H9 (cell line): ENCODE measurements at regions not wholly inside any gene's neighbourhood (a gene's known extent, or its start where the extent isn't known, plus 50 kb on each side); places are given as distances from the start of the nearest gene placed in this dataset.
A peak's percentile ranks its signal among the peaks of the same experiment; 100 is the strongest.

Source experiments
- DNase-seq: peaks from one replicate; pipeline ENCODE4 v3.0.0-alpha.2; 2017
- H2AFZ ChIP-seq: one replicate; pipeline ENCODE4 v1.6.1; 2013; ENCODE audit warnings: mild to moderate bottlenecking, low read length, control low read depth, moderate library complexity
- H2AK5ac ChIP-seq: 2 replicates; pipeline ENCODE4 v1.6.1; 2013; ENCODE audit warnings: low read length, control low read depth, mixed read lengths; ENCODE audit not compliant: insufficient read length
- H2BK120ac ChIP-seq: one replicate; pipeline ENCODE4 v1.6.1; 2013; ENCODE audit warnings: low read depth, mild to moderate bottlenecking, low read length, control low read depth, inconsistent platforms; ENCODE audit not compliant: poor library complexity, severe bottlenecking
- H2BK12ac ChIP-seq: 2 replicates; pipeline ENCODE4 v1.6.1; 2013; ENCODE audit warnings: low read length, control low read depth, mixed read lengths, low read depth; ENCODE audit not compliant: insufficient read length
- H2BK15ac ChIP-seq: 2 replicates; pipeline ENCODE4 v1.6.1; 2013; ENCODE audit warnings: low read depth, low read length, control low read depth
- H2BK20ac ChIP-seq: one replicate; pipeline ENCODE4 v1.6.1; 2013; ENCODE audit warnings: low read depth, mild to moderate bottlenecking, low read length, control low read depth, inconsistent platforms; ENCODE audit not compliant: poor library complexity, severe bottlenecking
- H2BK5ac ChIP-seq: 2 replicates; pipeline ENCODE4 v1.6.1; 2013; ENCODE audit warnings: low read length, control low read depth, mixed read lengths; ENCODE audit not compliant: insufficient read length
- H3K14ac ChIP-seq: 2 replicates; pipeline ENCODE4 v1.6.1; 2013; ENCODE audit warnings: low read length, control low read depth; ENCODE audit not compliant: insufficient read depth
- H3K18ac ChIP-seq: 2 replicates; pipeline ENCODE4 v1.6.1; 2013; ENCODE audit warnings: low read depth, mild to moderate bottlenecking, mixed read lengths, low read length, control low read depth; ENCODE audit not compliant: insufficient read length
- H3K23ac ChIP-seq: 2 replicates; pipeline ENCODE4 v1.6.1; 2013; ENCODE audit warnings: low read length, control low read depth, mixed read lengths, low read depth; ENCODE audit not compliant: insufficient read length
- H3K23me2 ChIP-seq: 2 replicates; pipeline ENCODE4 v1.6.1; 2013; ENCODE audit warnings: low read depth, mild to moderate bottlenecking, mixed read lengths, low read length, control low read depth; ENCODE audit not compliant: insufficient read length, poor library complexity, severe bottlenecking
- H3K27ac ChIP-seq: 2 replicates; pipeline ENCODE4 v1.5.1; 2013; ENCODE audit warnings: low read length, control low read depth, mixed read lengths, low read depth; ENCODE audit not compliant: insufficient read length
- H3K27me3 ChIP-seq: 2 replicates; pipeline ENCODE4 v1.6.1; 2013; ENCODE audit warnings: low read length, control low read depth, inconsistent platforms; ENCODE audit not compliant: insufficient read depth
- H3K4ac ChIP-seq: 2 replicates; pipeline ENCODE4 v1.6.1; 2013; ENCODE audit warnings: low read depth, mild to moderate bottlenecking, control low read depth, inconsistent platforms, low read length, moderate library complexity
- H3K4me1 ChIP-seq: 2 replicates; pipeline ENCODE4 v1.6.1; 2013; ENCODE audit warnings: low read length, control low read depth, inconsistent platforms; ENCODE audit not compliant: insufficient read depth
- H3K4me2 ChIP-seq: 2 replicates; pipeline ENCODE4 v1.6.1; 2013; ENCODE audit warnings: low read length, control low read depth, mixed read lengths; ENCODE audit not compliant: insufficient read length, insufficient read depth
- H3K56ac ChIP-seq: 2 replicates; pipeline ENCODE4 v1.6.1; 2013; ENCODE audit warnings: low read depth, mild to moderate bottlenecking, mixed read lengths, low read length, control low read depth; ENCODE audit not compliant: insufficient read length
- H3K79me1 ChIP-seq: 2 replicates; pipeline ENCODE4 v1.6.1; 2013; ENCODE audit warnings: low read depth, mild to moderate bottlenecking, moderate library complexity, low read length, control low read depth, inconsistent platforms; ENCODE audit not compliant: insufficient read depth, poor library complexity, severe bottlenecking
- H3K79me2 ChIP-seq: 2 replicates; pipeline ENCODE4 v1.6.1; 2013; ENCODE audit warnings: low read length, control low read depth, inconsistent platforms; ENCODE audit not compliant: insufficient read depth
- H3K9ac ChIP-seq: 2 replicates; pipeline ENCODE4 v1.6.1; 2013; ENCODE audit warnings: low read length, control low read depth, mixed read lengths; ENCODE audit not compliant: insufficient read length; ENCODE audit errors: extremely low read depth
- H3K9me3 ChIP-seq: one replicate; pipeline ENCODE4 v1.6.1; 2013; ENCODE audit warnings: low read depth, low read length, inconsistent platforms; ENCODE audit not compliant: control insufficient read depth
- H3T11ph ChIP-seq: one replicate; pipeline ENCODE4 v1.6.1; 2013; ENCODE audit warnings: mild to moderate bottlenecking, low read length, control low read depth, inconsistent platforms
- H4K20me1 ChIP-seq: one replicate; pipeline ENCODE4 v1.6.1; 2013; ENCODE audit not compliant: control insufficient read depth, insufficient read length, insufficient read depth
- H4K5ac ChIP-seq: 2 replicates; pipeline ENCODE4 v1.6.1; 2013; ENCODE audit warnings: low read depth, mild to moderate bottlenecking, mixed read lengths, low read length, control low read depth; ENCODE audit not compliant: insufficient read length
- H4K8ac ChIP-seq: replicated peaks from 2 replicates; pipeline ENCODE4 v1.6.1; 2013; ENCODE audit warnings: low read length, control low read depth, mixed read lengths, low read depth; ENCODE audit not compliant: insufficient read length
- H4K91ac ChIP-seq: 2 replicates; pipeline ENCODE4 v1.6.1; 2013; ENCODE audit warnings: low read depth, mild to moderate bottlenecking, moderate library complexity, mixed read lengths, low read length, control low read depth; ENCODE audit not compliant: insufficient read length
- H3K27ac Mint-ChIP-seq, 3 experiments: 2 replicates in 2 of 3; 3 replicates in 1 of 3; pipeline ENCODE4 v1.8.0; 2020 to 2021; ENCODE audit warnings: mixed read lengths in 3 of 3, mild to moderate bottlenecking in 1 of 3, moderate library complexity in 1 of 3
- H3K27me3 Mint-ChIP-seq: 2 replicates; pipeline ENCODE4 v1.8.0; 2021; ENCODE audit warnings: low read depth, mild to moderate bottlenecking, moderate library complexity, mixed read lengths
- H3K36me3 Mint-ChIP-seq, 3 experiments: 2 replicates in 2 of 3; 3 replicates in 1 of 3; pipeline ENCODE4 v1.8.0; 2020 to 2021; ENCODE audit warnings: low read depth in 3 of 3, mixed read lengths in 3 of 3; ENCODE audit not compliant: insufficient read depth in 1 of 3
- H3K4me1 Mint-ChIP-seq, 2 experiments: 2 replicates each; pipeline ENCODE4 v1.8.0; 2020; ENCODE audit warnings: mixed read lengths in 2 of 2
- H3K4me3 Mint-ChIP-seq, 2 experiments: 2 replicates in 1 of 2; 3 replicates in 1 of 2; pipeline ENCODE4 v1.8.0; 2020 to 2021; ENCODE audit warnings: mild to moderate bottlenecking in 2 of 2, mixed read lengths in 2 of 2, moderate library complexity in 1 of 2
- H3K9me3 Mint-ChIP-seq, 2 experiments: 2 replicates in 1 of 2; 3 replicates in 1 of 2; pipeline ENCODE4 v1.8.0; 2020; ENCODE audit warnings: mild to moderate bottlenecking in 2 of 2, mixed read lengths in 2 of 2, moderate library complexity in 1 of 2
- CTCF ChIP-seq: fragments of 200-600 bp; sonication (generic); conservative IDR thresholded peaks from 3 replicates; pipeline ENCODE4 v1.8.0; 2021; ENCODE audit warnings: antibody characterized with exemption, mild to moderate bottlenecking
- whole genome bisulfite sequencing: extraction: QIAGEN DNeasy Blood & Tissue Kit; methylation state at CpG from one replicate; pipeline ENCODE4 v1.1.7; 2013; ENCODE audit warnings: missing lambda C conversion rate, low lambda C conversion rate, mixed read lengths; ENCODE audit not compliant: insufficient read length; ENCODE audit errors: extremely low coverage; 5-methylcytosine and 5-hydroxymethylcytosine counted together

GRCh38 chr5:158013939-158014338, 155.0 kb upstream of the CLINT1 start:
- peaks cover 24 to 33% of the 10 kb centered on the region in 2 experiments for H3K4me1 Mint-ChIP-seq
- H2BK12ac ChIP-seq, result no peak overlapping the region
- no peak overlapping the region for H3T11ph ChIP-seq
- peak; percentile 75 for TF ChIP-seq CTCF
- no peak overlapping the region for H2BK20ac ChIP-seq
- H2BK120ac ChIP-seq, result no peak overlapping the region
- H2AK5ac ChIP-seq, result no peak overlapping the region
- no peak overlapping the region for H2BK15ac ChIP-seq
- H4K91ac ChIP-seq, result no peak overlapping the region
- no peaks in the 10 kb centered on the region for H4K20me1 ChIP-seq
- no peaks in the 10 kb centered on the region; a peak in 1 of 7 replicates for H3K36me3 Mint-ChIP-seq
- no peak overlapping the region for H3K14ac ChIP-seq
- no peaks in the 10 kb centered on the region for H3K27me3 Mint-ChIP-seq
- DNase-seq, result peak; percentile 75
- H4K8ac ChIP-seq, result no peak overlapping the region
- peaks cover 12% of the 10 kb centered on the region for H3K4me1 ChIP-seq
- H3K4me3 Mint-ChIP-seq, result no peak overlapping the region
- no peaks in the 10 kb centered on the region for H3K79me2 ChIP-seq
- H3K27me3 ChIP-seq, result no peaks in the 10 kb centered on the region
- H3K27ac ChIP-seq, result no peak overlapping the region
- no peak overlapping the region for H3K4ac ChIP-seq
- H2BK5ac ChIP-seq, result no peak overlapping the region
- no peaks in the 10 kb centered on the region for H3K23me2 ChIP-seq
- H2AFZ ChIP-seq, result no peak overlapping the region
- no peak overlapping the region for H4K5ac ChIP-seq
- H3K9me3 ChIP-seq, result no peaks in the 10 kb centered on the region
- no CpG with 5 or more reads among the region's 6 CpGs for WGBS
- H3K56ac ChIP-seq, result no peak overlapping the region
- no peak overlapping the region for H3K23ac ChIP-seq
- H3K79me1 ChIP-seq, result no peaks in the 10 kb centered on the region
- no peak overlapping the region for H3K27ac Mint-ChIP-seq
- H3K9ac ChIP-seq, result no peak overlapping the region
- peak overlapping the region; percentile 62 for H3K4me2 ChIP-seq
- no peak overlapping the region for H3K18ac ChIP-seq
- no peaks in the 10 kb centered on the region for H3K9me3 Mint-ChIP-seq
